ENCODE measurements at regions not wholly inside any gene's neighbourhood (a gene's known extent, or its start where the extent isn't known, plus 50 kb on each side); places are given as distances from the start of the nearest gene placed in this dataset.

DNA sequence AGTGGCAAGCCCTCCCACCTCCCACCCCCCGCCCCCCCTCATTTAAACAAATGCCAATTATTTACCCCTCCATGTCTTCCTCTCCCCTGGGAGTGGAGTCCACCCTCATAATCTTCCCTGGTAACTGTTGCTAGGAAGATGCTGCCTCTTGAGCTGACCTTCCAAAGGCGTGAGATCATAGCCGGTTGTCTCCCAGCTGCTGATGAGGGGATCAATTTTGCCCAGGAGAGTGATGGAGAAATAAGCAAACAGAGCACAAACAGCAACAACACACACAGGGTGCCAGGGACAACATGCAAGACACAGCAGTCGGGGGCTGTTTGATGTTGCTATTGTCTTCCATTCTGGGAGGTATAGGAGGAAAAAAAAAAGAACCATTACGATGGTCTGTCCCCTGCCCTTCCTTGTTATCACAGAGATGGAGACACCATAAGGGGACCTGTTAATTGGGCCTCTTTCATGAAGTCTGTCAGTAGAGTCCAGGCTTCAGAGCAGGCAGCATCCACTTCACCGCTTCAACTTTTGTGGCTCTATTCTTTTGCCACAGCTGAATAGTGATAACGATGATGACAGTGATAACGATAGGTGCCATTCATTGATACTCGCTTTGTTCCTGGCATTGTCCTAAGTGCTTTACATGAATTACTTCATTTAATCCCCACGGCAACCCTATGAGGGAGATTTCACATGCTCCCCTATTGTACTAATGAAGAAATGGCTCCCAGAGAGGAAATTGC, 76.9 kb upstream of the RGMA start:
- DNase-seq (ENCODE audit: low spot score in 2 of 2) (no peak), ATAC-seq (no peak)
- Mint-ChIP-seq H3K9me3 (no peaks in the 10 kb centered on the region), H3K4me3 (no peak overlapping the region), H3K4me1 (peaks cover 23% of the 10 kb centered on the region), H3K36me3 (no peaks in the 10 kb centered on the region), H3K27ac (peak overlapping the region; percentile 23)

DNA sequence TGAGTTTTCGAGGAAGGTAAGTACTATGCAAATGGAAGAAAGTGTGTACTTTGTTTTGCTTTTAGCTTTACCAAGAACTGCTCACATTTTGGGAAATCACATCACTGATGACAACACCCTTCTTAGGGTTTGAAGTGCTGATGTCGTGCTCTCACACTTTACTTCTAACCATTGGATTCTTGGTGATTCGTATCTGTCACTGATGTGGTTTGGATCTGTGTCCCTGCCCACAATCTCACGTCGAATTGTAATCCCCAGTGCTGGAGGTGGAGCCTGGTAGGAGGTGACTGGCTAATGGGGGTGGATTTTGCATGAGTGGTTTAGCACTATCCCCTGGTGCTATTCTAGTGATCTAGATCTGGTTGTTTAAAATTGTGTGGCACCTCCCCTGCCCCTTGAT, 75.4 kb upstream of the RGMA start:
- Mint-ChIP-seq H3K36me3 (no peaks in the 10 kb centered on the region), H3K4me1 (peaks cover 23% of the 10 kb centered on the region), H3K27ac (peak overlapping the region; percentile 6), H3K4me3 (peak overlapping the region; percentile 8), H3K9me3 (no peaks in the 10 kb centered on the region)
- ATAC-seq: peak; percentile 98
- peak in 1 of 2 donors; percentile 9 for DNase-seq (ENCODE audit: low spot score in 2 of 2)

- DNase-seq (ENCODE audit: low spot score in 2 of 2) (no peak), ATAC-seq (no peak)
- H3K27ac Mint-ChIP-seq: no peak overlapping the region
- no peaks in the 10 kb centered on the region for H3K36me3 Mint-ChIP-seq
- H3K9me3 Mint-ChIP-seq: no peaks in the 10 kb centered on the region
- H3K4me3 Mint-ChIP-seq: no peak overlapping the region
- peaks cover 23% of the 10 kb centered on the region for H3K4me1 Mint-ChIP-seq
These were observed 73.5 kb upstream of the RGMA start for GRCh38 chr15:93162560-93162959.

GRCh38 chr15:93159930-93160329, 70.9 kb upstream of the RGMA start:
- Mint-ChIP-seq H3K36me3 (no peaks in the 10 kb centered on the region), H3K27ac (no peak overlapping the region), H3K4me1 (peaks cover 11% of the 10 kb centered on the region), H3K9me3 (no peaks in the 10 kb centered on the region), H3K4me3 (no peak overlapping the region)
- DNase-seq (ENCODE audit: low spot score in 2 of 2) (no peak), ATAC-seq (no peak)

DNA sequence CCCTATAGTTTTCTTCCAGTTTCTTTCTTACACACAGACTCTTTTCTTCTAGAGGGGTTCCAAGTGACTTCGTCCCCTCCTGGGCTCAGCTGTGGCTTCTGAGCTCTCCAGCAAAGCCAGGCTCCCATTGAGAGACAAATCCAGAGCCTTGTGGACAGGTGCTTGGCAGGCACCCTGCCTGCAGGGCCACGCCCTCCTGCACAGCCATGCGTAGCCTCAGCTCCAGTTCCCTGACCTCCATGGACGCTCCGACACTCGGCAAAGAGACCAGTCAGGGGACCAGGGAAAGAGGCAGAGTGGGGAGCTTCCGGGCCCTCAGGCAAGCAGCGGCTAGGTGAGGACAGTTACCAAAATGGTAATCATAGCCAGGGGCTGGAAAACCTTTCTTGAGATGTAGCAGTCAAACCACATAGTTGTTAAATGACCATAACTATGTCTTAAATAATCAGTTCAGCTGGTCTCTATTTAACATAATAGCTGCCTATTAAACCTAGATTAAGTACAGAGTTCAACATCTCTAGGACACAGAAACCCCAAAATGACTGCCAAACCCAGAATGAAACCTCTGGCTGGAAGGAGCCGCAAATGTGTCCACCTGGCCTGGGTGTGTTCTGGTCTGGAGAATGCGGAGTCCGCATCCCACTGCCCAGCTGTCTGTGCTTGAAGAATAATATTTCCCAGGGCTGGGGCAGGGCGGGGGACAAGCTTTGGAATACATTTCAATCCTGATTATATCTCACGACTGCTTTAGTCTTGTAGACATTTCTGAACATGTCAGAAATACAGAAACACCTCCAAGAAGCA, 69.3 kb upstream of the RGMA start:
- H3K27ac Mint-ChIP-seq: no peak overlapping the region
- H3K9me3 Mint-ChIP-seq: no peaks in the 10 kb centered on the region
- no peak for ATAC-seq
- H3K4me1 Mint-ChIP-seq: peaks cover 1% of the 10 kb centered on the region
- H3K4me3 Mint-ChIP-seq: no peak overlapping the region
- no peak for DNase-seq (ENCODE audit: low spot score in 2 of 2)
- no peaks in the 10 kb centered on the region for H3K36me3 Mint-ChIP-seq

DNA sequence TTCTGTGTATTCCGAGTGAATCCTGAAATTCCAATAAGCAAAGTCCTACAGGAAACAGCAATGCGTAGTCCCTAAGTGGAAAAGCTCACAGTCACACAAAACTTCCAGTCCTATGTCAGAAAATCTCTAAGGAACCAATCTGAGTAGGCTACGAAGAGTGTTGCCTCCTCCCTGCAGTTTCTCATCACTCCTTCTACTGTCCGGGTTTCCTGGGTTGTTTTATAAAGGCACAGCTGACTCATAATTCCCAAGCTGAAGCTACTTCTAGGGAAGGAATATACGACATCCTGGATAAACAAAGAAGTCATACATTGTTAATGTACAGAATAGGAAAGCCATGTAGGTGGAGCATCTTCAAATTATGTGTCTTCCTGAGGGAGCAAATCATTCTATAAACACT, 65.7 kb upstream of the RGMA start:
- Mint-ChIP-seq H3K9me3 (no peaks in the 10 kb centered on the region), H3K4me3 (no peak overlapping the region), H3K36me3 (no peaks in the 10 kb centered on the region), H3K27ac (no peak overlapping the region), H3K4me1 (peaks cover 30% of the 10 kb centered on the region)
- ATAC-seq: no peak
- no peak for DNase-seq (ENCODE audit: low spot score in 2 of 2)

DNA sequence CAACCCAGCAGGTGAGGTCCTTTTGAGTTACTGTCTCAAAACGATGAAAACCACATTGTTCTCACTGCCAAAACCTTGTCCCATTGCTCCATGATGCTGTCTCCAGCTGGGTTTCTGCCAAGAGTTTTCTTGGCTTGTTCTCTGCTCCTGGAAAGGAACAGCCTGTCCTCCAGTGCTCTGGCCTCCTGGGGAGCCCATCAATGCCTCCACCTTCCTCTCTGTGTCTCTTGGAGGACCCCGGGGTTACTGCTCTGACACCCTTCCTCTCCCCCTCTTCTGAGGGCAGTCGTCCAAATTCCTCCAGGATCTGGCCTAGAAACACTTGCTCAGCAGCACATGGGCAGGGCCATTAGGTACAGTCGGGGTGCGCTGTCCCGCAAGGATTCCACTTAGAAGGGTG, 63.9 kb upstream of the RGMA start:
- Mint-ChIP-seq H3K4me3 (peak overlapping the region; percentile 36), H3K27ac (peak overlapping the region; percentile 85), H3K36me3 (no peaks in the 10 kb centered on the region), H3K9me3 (no peaks in the 10 kb centered on the region), H3K4me1 (peaks cover 30% of the 10 kb centered on the region)
- DNase-seq (ENCODE audit: low spot score in 2 of 2) (no peak), ATAC-seq (no peak)

DNA sequence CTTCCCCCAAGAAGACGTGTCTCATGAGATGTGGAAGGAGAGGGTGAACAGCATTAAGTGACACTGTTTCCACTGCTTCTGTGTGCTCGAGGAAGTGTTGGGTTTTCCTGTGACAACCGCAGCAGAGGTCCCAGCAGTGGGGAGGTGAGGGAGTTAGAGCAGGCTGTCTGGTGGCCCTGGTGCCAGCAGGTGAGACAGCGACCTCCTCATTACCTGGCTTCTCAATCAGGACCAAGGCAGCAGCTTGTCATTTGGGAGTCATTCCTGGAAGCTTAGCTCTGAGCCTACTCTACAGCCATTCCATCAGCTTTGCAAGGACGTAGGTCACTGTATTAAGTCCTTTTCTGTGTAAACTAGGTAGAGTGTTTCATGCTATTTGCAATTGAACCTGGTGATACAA, 63.3 kb upstream of the RGMA start:
- DNase-seq (ENCODE audit: low spot score in 2 of 2) (peak; percentile 9 to 51), ATAC-seq (peak; percentile 90)
- no peaks in the 10 kb centered on the region for H3K9me3 Mint-ChIP-seq
- H3K4me1 Mint-ChIP-seq: peaks cover 30% of the 10 kb centered on the region
- no peak overlapping the region for H3K27ac Mint-ChIP-seq
- no peaks in the 10 kb centered on the region for H3K36me3 Mint-ChIP-seq
- H3K4me3 Mint-ChIP-seq: peak overlapping the region; percentile 48

DNA sequence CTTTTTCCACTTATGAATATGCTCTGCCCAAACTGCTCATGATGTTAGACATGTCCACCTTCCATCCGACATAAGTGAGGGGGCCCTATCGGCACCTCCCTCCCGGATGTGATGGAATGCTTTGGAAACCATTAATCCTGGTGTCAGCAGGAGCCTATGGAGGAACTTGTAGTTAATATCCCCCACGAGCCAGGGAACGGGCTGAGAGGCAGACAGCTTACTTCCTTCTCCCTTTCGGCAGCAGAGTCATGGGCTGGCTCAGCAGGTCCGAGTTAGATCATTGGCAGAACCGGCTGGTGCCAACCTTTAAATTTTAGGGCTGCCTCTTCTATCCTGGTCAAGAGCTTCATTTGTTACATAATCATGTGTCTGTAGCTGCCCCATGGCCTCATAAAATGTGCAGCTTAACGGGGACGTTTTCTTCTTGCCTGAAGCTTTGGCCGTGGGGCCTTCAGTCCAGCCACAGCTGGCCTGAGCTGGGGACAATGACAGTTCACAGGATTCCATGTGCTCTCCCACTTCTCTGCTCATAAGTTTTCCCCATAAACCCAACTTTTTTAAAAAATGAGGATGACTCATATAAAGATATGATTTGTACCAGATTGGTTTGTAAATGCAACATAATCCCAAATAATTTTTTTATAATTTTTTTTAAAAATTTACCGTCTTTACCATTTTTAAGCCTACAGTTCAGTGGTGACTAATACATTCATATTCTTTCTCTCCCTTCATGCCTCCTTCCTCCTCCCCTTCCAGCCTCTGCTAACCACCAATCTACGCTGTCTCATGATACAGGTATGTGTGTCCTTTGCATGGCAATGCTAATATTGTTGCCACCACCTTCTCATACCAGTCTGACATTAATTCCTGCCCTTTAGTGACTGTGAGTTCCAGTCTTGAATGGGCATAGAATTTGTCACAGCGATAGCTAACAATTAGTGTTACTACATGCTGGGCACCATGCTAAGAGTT, 62.2 kb upstream of the RGMA start:
- H3K27ac Mint-ChIP-seq: no peak overlapping the region
- no peaks in the 10 kb centered on the region for H3K36me3 Mint-ChIP-seq
- peaks cover 30% of the 10 kb centered on the region for H3K4me1 Mint-ChIP-seq
- DNase-seq (ENCODE audit: low spot score in 2 of 2): no peak
- no peaks in the 10 kb centered on the region for H3K9me3 Mint-ChIP-seq
- peak; percentile 52 for ATAC-seq
- H3K4me3 Mint-ChIP-seq: no peak overlapping the region

- ATAC-seq (no peak), DNase-seq (ENCODE audit: low spot score in 2 of 2) (no peak)
- H3K36me3 Mint-ChIP-seq: no peaks in the 10 kb centered on the region
- H3K4me1 Mint-ChIP-seq: peaks cover 43% of the 10 kb centered on the region
- no peaks in the 10 kb centered on the region for H3K9me3 Mint-ChIP-seq
- H3K27ac Mint-ChIP-seq: no peak overlapping the region
- H3K4me3 Mint-ChIP-seq: no peak overlapping the region
These were observed 57.6 kb upstream of the RGMA start for GRCh38 chr15:93146601-93147000.

- ATAC-seq: no peak
- no peaks in the 10 kb centered on the region for H3K9me3 Mint-ChIP-seq
- DNase-seq (ENCODE audit: low spot score in 2 of 2): no peak
- H3K27ac Mint-ChIP-seq: no peak overlapping the region
- no peaks in the 10 kb centered on the region for H3K36me3 Mint-ChIP-seq
- H3K4me1 Mint-ChIP-seq: peaks cover 43% of the 10 kb centered on the region
- no peak overlapping the region for H3K4me3 Mint-ChIP-seq
These were observed 57.2 kb upstream of the RGMA start for GRCh38 chr15:93146196-93146595.

- no peak overlapping the region for H3K4me3 Mint-ChIP-seq
- H3K4me1 Mint-ChIP-seq: peaks cover 45% of the 10 kb centered on the region
- ATAC-seq (no peak), DNase-seq (ENCODE audit: low spot score in 2 of 2) (no peak)
- H3K27ac Mint-ChIP-seq: no peak overlapping the region
- no peaks in the 10 kb centered on the region for H3K36me3 Mint-ChIP-seq
- H3K9me3 Mint-ChIP-seq: no peaks in the 10 kb centered on the region
These were observed 55.6 kb upstream of the RGMA start for GRCh38 chr15:93144463-93145236.

GRCh38 chr15:93143186-93143585, 54.2 kb upstream of the RGMA start:
- Mint-ChIP-seq H3K4me3 (no peak overlapping the region), H3K4me1 (peaks cover 57% of the 10 kb centered on the region), H3K9me3 (no peaks in the 10 kb centered on the region), H3K36me3 (no peaks in the 10 kb centered on the region), H3K27ac (no peak overlapping the region)
- DNase-seq (ENCODE audit: low spot score in 2 of 2): no peak
- ATAC-seq: no peak

DNA sequence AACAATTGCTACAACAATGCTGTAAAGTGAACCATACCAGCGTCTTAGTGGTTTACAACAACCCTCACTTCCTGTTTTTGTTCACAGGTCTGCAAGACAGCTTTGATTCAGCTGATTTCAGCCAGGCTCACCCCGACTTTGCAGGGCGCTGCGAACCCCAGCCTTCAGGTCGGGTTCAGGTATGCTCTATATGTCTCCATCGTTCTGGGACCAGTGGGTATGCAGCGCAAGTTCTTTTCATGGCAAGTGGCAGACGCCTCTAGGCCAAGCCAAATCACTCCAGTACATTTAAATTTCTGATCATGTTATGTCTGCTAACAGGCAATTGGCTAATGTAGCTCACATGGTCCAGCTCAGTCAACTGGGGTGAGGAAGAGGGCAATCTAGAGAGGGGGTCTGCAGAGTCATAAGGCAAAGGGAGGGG, 52.4 kb upstream of the RGMA start:
- ATAC-seq (peak; percentile 89), DNase-seq (ENCODE audit: low spot score in 2 of 2) (peak in 1 of 2 donors; percentile 56)
- no peaks in the 10 kb centered on the region for H3K36me3 Mint-ChIP-seq
- H3K9me3 Mint-ChIP-seq: no peaks in the 10 kb centered on the region
- peak overlapping the region; percentile 72 for H3K27ac Mint-ChIP-seq
- H3K4me1 Mint-ChIP-seq: peaks cover 60% of the 10 kb centered on the region
- H3K4me3 Mint-ChIP-seq: peak overlapping the region; percentile 47

All from stimulated activated effector memory CD8-positive, alpha-beta T cell treated with anti-CD3 and anti-CD28 coated beads, Interleukin-12 subunit alpha, Interleukin-12 subunit beta, amount 100 ng/mL, for 72 hours (primary cell).